ENCODE measurements at regions not wholly inside any gene's neighbourhood (a gene's known extent, or its start where the extent isn't known, plus 50 kb on each side); places are given as distances from the start of the nearest gene placed in this dataset.

DNA sequence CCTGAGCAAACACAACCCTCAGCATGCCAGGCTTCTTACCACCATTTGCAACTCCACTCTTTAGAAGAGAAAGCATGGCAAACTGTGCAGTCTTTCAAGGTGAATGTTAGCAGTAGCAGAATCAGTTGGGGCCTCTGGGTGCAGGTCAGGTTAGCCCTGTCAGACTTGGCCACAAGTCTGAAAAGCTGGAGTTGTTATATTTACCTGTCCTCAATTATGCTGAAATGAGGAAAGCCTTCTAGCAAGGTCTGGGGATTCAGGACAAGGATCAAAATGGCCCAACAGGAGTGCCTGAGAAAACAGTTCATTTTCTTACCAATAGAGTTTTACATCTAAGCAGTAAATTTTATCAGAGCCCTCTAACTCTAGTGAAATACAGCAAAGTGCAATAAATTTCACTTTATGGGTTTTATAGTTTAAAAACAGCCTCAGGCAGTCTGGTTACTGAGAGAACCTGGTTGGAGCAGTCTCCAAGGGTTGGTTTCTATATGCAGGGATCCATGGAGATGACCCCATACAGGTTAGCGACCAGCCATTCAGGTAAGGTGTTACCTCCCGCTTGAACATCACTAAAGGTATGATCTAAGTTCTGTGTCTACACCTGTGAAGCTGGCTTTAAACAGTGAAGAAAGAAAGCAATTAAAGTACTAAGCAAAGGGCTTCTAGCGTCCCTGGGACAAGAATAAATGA is 212.5 kb upstream of the MPPED2 start:
- Histone ChIP-seq H2AFZ (ENCODE audit: control insufficient read depth, low read depth, low read length) (no peak overlapping the region), H3K4me3 (no peak overlapping the region), H3K36me3 (ENCODE audit: control insufficient read depth in 2 of 2, insufficient read depth in 2 of 2, low read length in 1 of 2) (no peaks in the 10 kb centered on the region), H3K79me2 (ENCODE audit: control insufficient read depth, insufficient read depth, low read length) (no peaks in the 10 kb centered on the region), H3K4me2 (ENCODE audit: control insufficient read depth, insufficient read depth) (no peak overlapping the region), H3K9ac (ENCODE audit: control insufficient read depth, insufficient read depth, low read length) (no peak overlapping the region), H3K27ac (ENCODE audit: control insufficient read depth, insufficient read depth) (no peak overlapping the region), H3K9me3 (replicated peaks; ENCODE audit: control insufficient read depth, insufficient read depth, low read length) (no peaks in the 10 kb centered on the region), H4K20me1 (ENCODE audit: control insufficient read depth, insufficient read depth) (no peaks in the 10 kb centered on the region), H3K4me1 (ENCODE audit: control insufficient read depth, insufficient read depth, low read length) (no peaks in the 10 kb centered on the region), H3K27me3 (replicated peaks in 1 of 2; ENCODE audit: control insufficient read depth in 2 of 2, insufficient read depth in 2 of 2, low read length in 1 of 2) (no peaks in the 10 kb centered on the region)
- ChIA-PET SMC1A (ENCODE audit: uncharacterized antibody, unreplicated experiment) (no interaction called here), CTCF (no interaction called here), RAD21 (ENCODE audit: unreplicated experiment) (no interaction called here), POLR2A (no interaction called here)
- WGBS (ENCODE audit: insufficient coverage, insufficient replicate concordance, low lambda C conversion rate, missing lambda C conversion rate): 32% methylated on average over 3 of the region's 3 CpGs
- in situ Hi-C loops (cut with MboI) (no loop called here), intact Hi-C loops (cut with micrococcal nuclease; ENCODE audit: unreplicated experiment) (no loop called here)
- TF ChIP-seq IRF4 (IDR thresholded peaks at IDR 0.05; ENCODE audit: low read depth, low read length) (no peak), NBN (IDR thresholded peaks at IDR 0.05) (no peak), ZNF274 (IDR thresholded peaks at IDR 0.05; ENCODE audit: insufficient read depth, insufficient read length) (no peak), POLR2AphosphoS5 (IDR thresholded peaks at IDR 0.05; ENCODE audit: low read length) (no peak), YBX1 (IDR thresholded peaks at IDR 0.05) (no peak), RAD21 (IDR thresholded peaks at IDR 0.05; ENCODE audit: insufficient read depth, low read depth, low read length) (no peak), ZSCAN29 (IDR thresholded peaks at IDR 0.05) (no peak), JUND (IDR thresholded peaks at IDR 0.05; ENCODE audit: low read depth, low read length) (no peak), BCL11A (IDR thresholded peaks at IDR 0.05; ENCODE audit: low read depth, low read length) (no peak), SUPT20H (IDR thresholded peaks at IDR 0.05; ENCODE audit: borderline replicate concordance, control insufficient read depth, low read depth, low read length) (no peak), YY1 (IDR thresholded peaks at IDR 0.05; ENCODE audit: low read depth, low read length) (no peak)
- TF ChIP-seq, protein P1, sequence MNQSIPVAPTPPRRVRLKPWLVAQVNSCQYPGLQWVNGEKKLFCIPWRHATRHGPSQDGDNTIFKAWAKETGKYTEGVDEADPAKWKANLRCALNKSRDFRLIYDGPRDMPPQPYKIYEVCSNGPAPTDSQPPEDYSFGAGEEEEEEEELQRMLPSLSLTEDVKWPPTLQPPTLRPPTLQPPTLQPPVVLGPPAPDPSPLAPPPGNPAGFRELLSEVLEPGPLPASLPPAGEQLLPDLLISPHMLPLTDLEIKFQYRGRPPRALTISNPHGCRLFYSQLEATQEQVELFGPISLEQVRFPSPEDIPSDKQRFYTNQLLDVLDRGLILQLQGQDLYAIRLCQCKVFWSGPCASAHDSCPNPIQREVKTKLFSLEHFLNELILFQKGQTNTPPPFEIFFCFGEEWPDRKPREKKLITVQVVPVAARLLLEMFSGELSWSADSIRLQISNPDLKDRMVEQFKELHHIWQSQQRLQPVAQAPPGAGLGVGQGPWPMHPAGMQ (IDR thresholded peaks at IDR 0.05; ENCODE audit: borderline replicate concordance): no peak
- TF ChIP-seq, protein P2, sequence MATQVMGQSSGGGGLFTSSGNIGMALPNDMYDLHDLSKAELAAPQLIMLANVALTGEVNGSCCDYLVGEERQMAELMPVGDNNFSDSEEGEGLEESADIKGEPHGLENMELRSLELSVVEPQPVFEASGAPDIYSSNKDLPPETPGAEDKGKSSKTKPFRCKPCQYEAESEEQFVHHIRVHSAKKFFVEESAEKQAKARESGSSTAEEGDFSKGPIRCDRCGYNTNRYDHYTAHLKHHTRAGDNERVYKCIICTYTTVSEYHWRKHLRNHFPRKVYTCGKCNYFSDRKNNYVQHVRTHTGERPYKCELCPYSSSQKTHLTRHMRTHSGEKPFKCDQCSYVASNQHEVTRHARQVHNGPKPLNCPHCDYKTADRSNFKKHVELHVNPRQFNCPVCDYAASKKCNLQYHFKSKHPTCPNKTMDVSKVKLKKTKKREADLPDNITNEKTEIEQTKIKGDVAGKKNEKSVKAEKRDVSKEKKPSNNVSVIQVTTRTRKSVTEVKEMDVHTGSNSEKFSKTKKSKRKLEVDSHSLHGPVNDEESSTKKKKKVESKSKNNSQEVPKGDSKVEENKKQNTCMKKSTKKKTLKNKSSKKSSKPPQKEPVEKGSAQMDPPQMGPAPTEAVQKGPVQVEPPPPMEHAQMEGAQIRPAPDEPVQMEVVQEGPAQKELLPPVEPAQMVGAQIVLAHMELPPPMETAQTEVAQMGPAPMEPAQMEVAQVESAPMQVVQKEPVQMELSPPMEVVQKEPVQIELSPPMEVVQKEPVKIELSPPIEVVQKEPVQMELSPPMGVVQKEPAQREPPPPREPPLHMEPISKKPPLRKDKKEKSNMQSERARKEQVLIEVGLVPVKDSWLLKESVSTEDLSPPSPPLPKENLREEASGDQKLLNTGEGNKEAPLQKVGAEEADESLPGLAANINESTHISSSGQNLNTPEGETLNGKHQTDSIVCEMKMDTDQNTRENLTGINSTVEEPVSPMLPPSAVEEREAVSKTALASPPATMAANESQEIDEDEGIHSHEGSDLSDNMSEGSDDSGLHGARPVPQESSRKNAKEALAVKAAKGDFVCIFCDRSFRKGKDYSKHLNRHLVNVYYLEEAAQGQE (IDR thresholded peaks at IDR 0.05; ENCODE audit: low read depth, low read length): no peak
- no peak for DNase-seq (ENCODE audit: low read depth, low spot score)
- ATAC-seq: no peak
- BruUV-seq (replicated peaks): no TSS peak
- no peak for FAIRE-seq

Data from GM12878 (cell line).